Bronchial epithelial cell (primary cell): ENCODE measurements at regions not wholly inside any gene's neighbourhood (a gene's known extent, or its start where the extent isn't known, plus 50 kb on each side); places are given as distances from the start of the nearest gene placed in this dataset.

Experiments
- DNase-seq: peaks from one replicate; pipeline ENCODE4 v3.0.0-alpha.2; 2010; ENCODE audit warnings: low read depth
- FAIRE-seq: peaks from 2 replicates; lab custom pipeline; 2011; peaks lifted over from hg19 to GRCh38; lab: Jason Lieb, UNC
- H3K27me3 ChIP-seq: 2 replicates; pipeline ENCODE4 v1.5.1; 2011; ENCODE audit warnings: low read length; ENCODE audit not compliant: control insufficient read depth, insufficient read depth
- H3K36me3 ChIP-seq: 2 replicates; pipeline ENCODE4 v1.5.1; 2011; ENCODE audit warnings: low read length; ENCODE audit not compliant: control insufficient read depth, insufficient read depth
- H3K4me3 ChIP-seq: 2 replicates; pipeline ENCODE4 v1.5.1; 2011; ENCODE audit warnings: mild to moderate bottlenecking, low read depth, low read length, control low read depth
- TF ChIP-seq, protein P1 (sequence below): IDR thresholded peaks from 2 replicates; pipeline ENCODE4 v1.5.1; 2011; ENCODE audit warnings: mild to moderate bottlenecking, moderate library complexity, low read length, control low read depth, inconsistent platforms; ENCODE audit not compliant: insufficient read depth, severe bottlenecking

DNA sequence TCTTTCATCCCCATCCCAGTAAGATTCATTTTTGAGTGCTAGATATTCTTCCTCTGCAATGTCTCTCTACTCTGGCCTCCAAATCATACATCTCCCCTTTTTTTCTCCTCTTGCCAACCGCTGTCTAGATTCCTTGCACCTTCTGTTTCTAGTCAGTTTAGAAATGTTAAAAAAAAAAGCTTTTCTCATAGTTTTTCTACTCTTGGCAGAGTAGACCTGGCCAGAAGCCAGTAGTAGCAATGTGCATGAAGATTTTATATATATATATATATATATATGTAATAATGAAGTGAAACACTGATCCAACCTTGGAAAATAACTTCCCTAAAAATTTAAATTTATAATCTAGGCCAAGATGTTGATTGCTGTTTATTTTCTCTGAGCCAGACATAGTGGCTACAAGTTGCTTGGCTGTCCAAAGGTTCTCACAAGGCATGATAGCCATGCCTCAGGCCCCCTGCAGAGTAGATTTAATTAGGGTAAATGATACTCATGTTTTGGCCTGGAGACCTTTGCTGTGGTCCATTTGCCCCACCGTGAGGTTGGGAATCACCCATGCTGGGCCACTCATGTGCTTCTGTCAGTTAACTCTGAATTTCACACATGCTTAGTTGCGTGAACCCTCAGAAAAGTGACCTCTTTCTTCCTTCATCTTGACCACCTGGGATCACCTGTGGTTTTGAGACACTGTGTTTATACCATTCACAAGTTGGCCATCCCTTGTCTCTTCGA is 103.4 kb upstream of the KCNE2 start:
- Histone ChIP-seq H3K27me3 (peaks cover 1% of the 10 kb centered on the region), H3K4me3 (no peak overlapping the region), H3K36me3 (no peaks in the 10 kb centered on the region)
- DNase-seq, result no peak
- FAIRE-seq, result peak; percentile 40
- TF ChIP-seq, protein P1, sequence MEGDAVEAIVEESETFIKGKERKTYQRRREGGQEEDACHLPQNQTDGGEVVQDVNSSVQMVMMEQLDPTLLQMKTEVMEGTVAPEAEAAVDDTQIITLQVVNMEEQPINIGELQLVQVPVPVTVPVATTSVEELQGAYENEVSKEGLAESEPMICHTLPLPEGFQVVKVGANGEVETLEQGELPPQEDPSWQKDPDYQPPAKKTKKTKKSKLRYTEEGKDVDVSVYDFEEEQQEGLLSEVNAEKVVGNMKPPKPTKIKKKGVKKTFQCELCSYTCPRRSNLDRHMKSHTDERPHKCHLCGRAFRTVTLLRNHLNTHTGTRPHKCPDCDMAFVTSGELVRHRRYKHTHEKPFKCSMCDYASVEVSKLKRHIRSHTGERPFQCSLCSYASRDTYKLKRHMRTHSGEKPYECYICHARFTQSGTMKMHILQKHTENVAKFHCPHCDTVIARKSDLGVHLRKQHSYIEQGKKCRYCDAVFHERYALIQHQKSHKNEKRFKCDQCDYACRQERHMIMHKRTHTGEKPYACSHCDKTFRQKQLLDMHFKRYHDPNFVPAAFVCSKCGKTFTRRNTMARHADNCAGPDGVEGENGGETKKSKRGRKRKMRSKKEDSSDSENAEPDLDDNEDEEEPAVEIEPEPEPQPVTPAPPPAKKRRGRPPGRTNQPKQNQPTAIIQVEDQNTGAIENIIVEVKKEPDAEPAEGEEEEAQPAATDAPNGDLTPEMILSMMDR, result no peak

DNA sequence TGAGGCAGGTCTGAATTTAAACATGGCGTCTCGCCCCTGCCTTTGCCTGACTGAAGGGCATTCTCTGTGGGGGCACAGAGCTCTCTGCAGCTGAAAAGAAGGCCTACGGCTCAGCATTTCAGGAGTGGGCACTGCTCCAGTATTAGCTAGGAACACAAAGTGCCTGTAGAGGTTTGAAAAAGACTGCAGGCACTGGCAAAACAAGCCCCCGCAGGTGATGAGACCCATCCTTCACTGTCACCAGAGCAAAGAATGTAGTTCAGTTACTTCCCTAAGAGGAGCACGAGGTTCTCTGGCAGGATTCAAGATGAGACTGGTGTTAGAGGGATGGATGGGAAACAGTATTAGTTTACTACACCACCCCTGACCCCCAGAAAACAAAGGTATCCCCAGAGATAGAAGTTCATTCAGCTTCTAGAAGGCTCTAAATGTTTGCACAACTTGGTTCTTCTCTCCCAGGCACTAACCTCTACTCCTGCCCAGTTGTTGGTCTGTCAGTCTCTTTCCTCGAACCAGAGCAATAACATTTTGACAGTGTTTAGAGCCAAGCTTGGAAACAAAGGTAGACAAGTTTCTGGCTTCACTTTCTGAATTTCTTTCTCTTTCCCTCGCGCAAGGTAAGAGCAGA is 101.9 kb upstream of the KCNE2 start:
- Histone ChIP-seq H3K4me3 (no peak overlapping the region), H3K36me3 (no peaks in the 10 kb centered on the region), H3K27me3 (peaks cover 1% of the 10 kb centered on the region)
- DNase-seq (no peak), FAIRE-seq (no peak)
- TF ChIP-seq, protein P1, result no peak

DNA sequence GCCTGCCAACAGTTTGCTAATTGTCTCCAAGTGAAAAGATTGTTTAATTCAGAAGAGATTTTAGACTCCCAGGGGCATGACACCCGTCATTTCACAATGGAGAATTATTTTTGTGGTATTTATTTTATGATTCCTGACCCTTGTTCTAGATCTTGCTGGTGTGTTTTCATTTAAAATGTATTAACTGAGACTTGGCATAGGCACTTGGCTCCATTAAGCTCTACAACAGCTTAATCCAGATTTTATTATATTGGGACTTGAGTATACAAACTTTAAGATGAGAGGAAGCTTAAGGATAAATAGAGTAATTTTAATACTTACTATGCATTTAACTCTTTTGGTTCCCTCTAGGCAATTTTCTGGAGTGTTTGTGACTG is 101.3 kb upstream of the KCNE2 start:
- DNase-seq, result no peak
- Histone ChIP-seq H3K36me3 (no peaks in the 10 kb centered on the region), H3K4me3 (no peak overlapping the region), H3K27me3 (peaks cover 1% of the 10 kb centered on the region)
- TF ChIP-seq, protein P1, result no peak
- FAIRE-seq, result no peak

DNA sequence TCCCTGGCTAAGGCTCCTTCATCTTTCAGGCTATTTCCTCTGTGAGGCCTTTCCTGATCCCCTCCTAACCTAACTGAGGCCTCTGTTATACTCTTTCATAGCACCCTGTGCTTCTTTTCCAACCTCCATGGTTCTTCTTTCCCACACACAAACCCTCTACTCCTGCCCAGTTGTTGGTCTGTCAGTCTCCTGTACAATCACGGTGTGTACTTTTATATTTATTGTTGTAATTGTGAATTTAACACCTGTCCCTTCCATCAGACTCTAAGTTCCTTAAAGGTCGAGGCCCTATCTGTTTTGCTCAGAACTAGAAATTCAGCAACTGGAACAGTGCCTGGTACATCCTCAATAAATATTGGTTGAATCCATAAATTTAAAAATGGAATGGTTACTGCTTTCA is 100.2 kb upstream of the KCNE2 start:
- no peak for DNase-seq
- Histone ChIP-seq H3K4me3 (no peak overlapping the region), H3K36me3 (no peaks in the 10 kb centered on the region), H3K27me3 (peaks cover 1% of the 10 kb centered on the region)
- TF ChIP-seq, protein P1, result no peak
- no peak for FAIRE-seq

DNA sequence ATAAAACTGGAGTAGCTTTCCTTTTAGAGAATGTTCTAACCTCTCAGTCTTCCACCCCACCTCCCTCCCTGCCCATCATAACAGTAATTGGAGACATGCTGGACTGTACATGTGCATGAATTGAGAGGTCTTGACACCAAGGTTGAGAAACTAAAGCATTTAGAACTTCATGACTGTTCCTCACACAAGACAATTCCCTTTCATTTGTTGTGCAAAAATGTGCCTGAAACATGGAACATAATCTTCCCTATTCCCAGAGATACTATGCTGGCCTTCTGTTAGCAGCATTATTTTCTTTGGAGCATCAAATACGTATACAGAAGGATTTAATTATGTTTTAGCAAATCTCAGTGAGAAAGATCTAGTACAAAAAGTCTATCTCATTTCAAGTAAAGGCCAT is 97.5 kb upstream of the KCNE2 start:
- FAIRE-seq (no peak), DNase-seq (no peak)
- H3K4me3 ChIP-seq, result no peak overlapping the region
- no peaks in the 10 kb centered on the region for H3K36me3 ChIP-seq
- no peaks in the 10 kb centered on the region for H3K27me3 ChIP-seq
- TF ChIP-seq, protein P1, result no peak
